ENCODE measurements at regions not wholly inside any gene's neighbourhood (a gene's known extent, or its start where the extent isn't known, plus 50 kb on each side); places are given as distances from the start of the nearest gene placed in this dataset.
A peak's percentile ranks its signal among the peaks of the same experiment; 100 is the strongest.

GRCh38 chr9:101977614-101978210 is 239.3 kb upstream of the GRIN3A start:
- H4K20me1 ChIP-seq (ENCODE audit: control insufficient read depth, insufficient read depth, low read length, poor library complexity, severe bottlenecking): no peaks in the 10 kb centered on the region
- no peaks in the 10 kb centered on the region for H3K36me3 ChIP-seq (replicated peaks in 1 of 2; ENCODE audit: control extremely low read depth in 1 of 2, control insufficient read depth in 1 of 2, extremely low read depth in 1 of 2, insufficient read depth in 2 of 2, low read length in 1 of 2)
- H3K4me3 ChIP-seq (ENCODE audit: control extremely low read depth in 1 of 5, extremely low read depth in 1 of 5, insufficient read depth in 1 of 5, low read depth in 2 of 5, low read length in 4 of 5): no peak overlapping the region
- ChIA-PET POLR2A (no interaction called here), CTCF (interaction anchor here (0.6 to 2.6 kb wide), 2 partner anchors 11 to 33 kb away, joined by 3 to 7 read pairs; no protein-coding TSS in a partner anchor)
- no CpG with 5 or more reads among the region's 2 CpGs for WGBS (ENCODE audit: insufficient coverage)
- Mint-ChIP-seq H3K4me3 (no peak overlapping the region), H3K9me3 (ENCODE audit: insufficient read depth) (no peaks in the 10 kb centered on the region), H3K27ac (no peak overlapping the region), H3K4me1 (no peaks in the 10 kb centered on the region), H3K27me3 (no peaks in the 10 kb centered on the region)
- no peak overlapping the region for H3K27ac ChIP-seq (ENCODE audit: low read length in 2 of 2)
- no peak for TF ChIP-seq EZH2 (IDR thresholded peaks at IDR 0.05; ENCODE audit: borderline replicate concordance, insufficient read depth, low read depth, low read length, poor library complexity, severe bottlenecking)
- TF ChIP-seq CTCF (IDR thresholded peaks at IDR 0.05): peak; percentile 82
- H3K27me3 ChIP-seq (replicated peaks in 1 of 4; ENCODE audit: control extremely low read depth in 1 of 4, control insufficient read depth in 3 of 4, insufficient read depth in 4 of 4, low read length in 3 of 4): no peaks in the 10 kb centered on the region
- no peaks in the 10 kb centered on the region for H3K9me3 ChIP-seq (ENCODE audit: control extremely low read depth in 1 of 3, control insufficient read depth in 2 of 3, insufficient read depth in 1 of 3, low read length in 2 of 3)
- DNase-seq (peak; percentile 17), ATAC-seq (ENCODE audit: low read depth) (no peak)
- H3K79me2 ChIP-seq (ENCODE audit: control insufficient read depth, insufficient read depth, low read length): no peaks in the 10 kb centered on the region
- H3K4me2 ChIP-seq (replicated peaks; ENCODE audit: low read depth, low read length, poor library complexity, severe bottlenecking): no peak overlapping the region
- H2AFZ ChIP-seq (ENCODE audit: insufficient read depth, low read depth, low read length, poor library complexity, severe bottlenecking): no peak overlapping the region
- intact Hi-C loops (cut with micrococcal nuclease): no loop called here
- H3K9ac ChIP-seq (ENCODE audit: low read length): no peak overlapping the region
- H3K4me1 ChIP-seq (ENCODE audit: control insufficient read depth in 2 of 2, insufficient read depth in 2 of 2, low read length in 2 of 2): no peaks in the 10 kb centered on the region

GRCh38 chr9:101970609-101971008 is 232.2 kb upstream of the GRIN3A start:
- no peaks in the 10 kb centered on the region for H3K36me3 ChIP-seq (replicated peaks in 1 of 2; ENCODE audit: control extremely low read depth in 1 of 2, control insufficient read depth in 1 of 2, extremely low read depth in 1 of 2, insufficient read depth in 2 of 2, low read length in 1 of 2)

More at GRCh38 chr9:101970609-101971008, 232.2 kb upstream of the GRIN3A start:
- H3K27me3 ChIP-seq (replicated peaks in 1 of 4; ENCODE audit: control extremely low read depth in 1 of 4, control insufficient read depth in 3 of 4, insufficient read depth in 4 of 4, low read length in 3 of 4): no peaks in the 10 kb centered on the region
- no peaks in the 10 kb centered on the region for H4K20me1 ChIP-seq (ENCODE audit: control insufficient read depth, insufficient read depth, low read length, poor library complexity, severe bottlenecking)
- no peaks in the 10 kb centered on the region for H3K9me3 Mint-ChIP-seq (ENCODE audit: insufficient read depth)
- H2AFZ ChIP-seq (ENCODE audit: insufficient read depth, low read depth, low read length, poor library complexity, severe bottlenecking): no peak overlapping the region
- no peak for ATAC-seq (ENCODE audit: low read depth)
- intact Hi-C loops (cut with micrococcal nuclease): no loop called here
- H3K9me3 ChIP-seq (ENCODE audit: control extremely low read depth in 1 of 3, control insufficient read depth in 2 of 3, insufficient read depth in 1 of 3, low read length in 2 of 3): no peaks in the 10 kb centered on the region
- ChIA-PET CTCF (interaction anchor here (1.3 kb wide), 1 partner anchor 10 kb away, joined by 3 read pairs; no protein-coding TSS in a partner anchor), POLR2A (no interaction called here)
- H3K27ac ChIP-seq (ENCODE audit: low read length in 2 of 2): no peak overlapping the region
- H3K27me3 Mint-ChIP-seq: no peaks in the 10 kb centered on the region
- H3K4me3 Mint-ChIP-seq: no peak overlapping the region
- H3K4me1 Mint-ChIP-seq: no peaks in the 10 kb centered on the region
- H3K9ac ChIP-seq (ENCODE audit: low read length): no peak overlapping the region
- no peak overlapping the region for H3K4me2 ChIP-seq (replicated peaks; ENCODE audit: low read depth, low read length, poor library complexity, severe bottlenecking)
- TF ChIP-seq EZH2 (IDR thresholded peaks at IDR 0.05; ENCODE audit: borderline replicate concordance, insufficient read depth, low read depth, low read length, poor library complexity, severe bottlenecking): no peak
- TF ChIP-seq CTCF (IDR thresholded peaks at IDR 0.05): no peak
- H3K27ac Mint-ChIP-seq: no peak overlapping the region
- H3K4me3 ChIP-seq (ENCODE audit: control extremely low read depth in 1 of 5, extremely low read depth in 1 of 5, insufficient read depth in 1 of 5, low read depth in 2 of 5, low read length in 4 of 5): no peak overlapping the region
- no peak for DNase-seq
- H3K4me1 ChIP-seq (ENCODE audit: control insufficient read depth in 2 of 2, insufficient read depth in 2 of 2, low read length in 2 of 2): no peaks in the 10 kb centered on the region
- H3K79me2 ChIP-seq (ENCODE audit: control insufficient read depth, insufficient read depth, low read length): no peaks in the 10 kb centered on the region

Measured in B cell (primary cell).